ENCODE measurements at regions not wholly inside any gene's neighbourhood (a gene's known extent, or its start where the extent isn't known, plus 50 kb on each side); places are given as distances from the start of the nearest gene placed in this dataset.

GRCh38 chr1:181327796-181328195 lies 155.5 kb upstream of the CACNA1E start:
- Histone ChIP-seq H3K9me3 (ENCODE audit: control insufficient read depth in 1 of 2, insufficient read depth in 1 of 2, low read depth in 1 of 2, low read length in 2 of 2) (no peaks in the 10 kb centered on the region), H3K27ac (ENCODE audit: low read depth, low read length) (no peak overlapping the region), H3K4me3 (replicated peaks in 1 of 2; ENCODE audit: low read depth in 1 of 2, low read length in 2 of 2) (no peak overlapping the region), H4K20me1 (ENCODE audit: insufficient read depth) (no peaks in the 10 kb centered on the region), H3K27me3 (ENCODE audit: insufficient read depth, low read length) (no peaks in the 10 kb centered on the region), H3K4me1 (ENCODE audit: control insufficient read depth in 1 of 2, insufficient read depth in 2 of 2, low read length in 2 of 2) (peaks cover 7 to 15% of the 10 kb centered on the region in 2 experiments), H3K9me2 (ENCODE audit: insufficient read depth) (no peaks in the 10 kb centered on the region), H2AFZ (ENCODE audit: low read depth, low read length, poor library complexity, severe bottlenecking) (no peak overlapping the region), H3K36me3 (ENCODE audit: control insufficient read depth in 1 of 2, insufficient read depth in 2 of 2, low read length in 2 of 2) (no peaks in the 10 kb centered on the region), H3K9ac (ENCODE audit: low read length) (no peak overlapping the region), H3K4me2 (ENCODE audit: low read length) (no peak overlapping the region), H3K79me2 (ENCODE audit: insufficient read depth, low read length) (no peaks in the 10 kb centered on the region)
- intact Hi-C loops (cut with micrococcal nuclease): no loop called here
- ATAC-seq: no peak
- BruUV-seq (replicated peaks): no TSS peak
- no peak for DNase-seq (ENCODE audit: low read depth, low spot score)
- ChIA-PET CTCF (no interaction called here), RAD21 (ENCODE audit: low non-redundant PET in 1 of 2, low total read pairs in 2 of 2, uncharacterized antibody in 2 of 2, unreplicated experiment in 2 of 2) (no interaction called here), POLR2A (no interaction called here)
- no peak for TF ChIP-seq POLR2AphosphoS5 (IDR thresholded peaks at IDR 0.05; ENCODE audit: low read depth, low read length)
- no peak for TF ChIP-seq REST (IDR thresholded peaks at IDR 0.05; ENCODE audit: low read depth)
- TF ChIP-seq TCF7L2 (IDR thresholded peaks at IDR 0.05; ENCODE audit: borderline replicate concordance, extremely low read depth, insufficient read depth, insufficient read length): no peak
- TF ChIP-seq POLR2A (IDR thresholded peaks at IDR 0.05; ENCODE audit: borderline replicate concordance, extremely low read depth, insufficient read depth, insufficient read length): no peak
- no peak for TF ChIP-seq FOSL1 (IDR thresholded peaks at IDR 0.05; ENCODE audit: low read depth)
- no peak for TF ChIP-seq EGR1 (IDR thresholded peaks at IDR 0.05; ENCODE audit: low read depth)
- TF ChIP-seq SRF (IDR thresholded peaks at IDR 0.05; ENCODE audit: low read depth): no peak

GRCh38 chr1:181334724-181335123 lies 148.6 kb upstream of the CACNA1E start:
- no peak overlapping the region for H3K9ac ChIP-seq (ENCODE audit: low read length)
- ATAC-seq: no peak
- no peaks in the 10 kb centered on the region for H3K9me3 ChIP-seq (ENCODE audit: control insufficient read depth in 1 of 2, insufficient read depth in 1 of 2, low read depth in 1 of 2, low read length in 2 of 2)
- TF ChIP-seq REST (IDR thresholded peaks at IDR 0.05; ENCODE audit: low read depth): no peak
- no peak for TF ChIP-seq ZNF274 (IDR thresholded peaks at IDR 0.05; ENCODE audit: low read depth, low read length)
- TF ChIP-seq JUND (IDR thresholded peaks at IDR 0.05): no peak
- no peak for TF ChIP-seq FOSL1 (IDR thresholded peaks at IDR 0.05; ENCODE audit: low read depth)
- no peaks in the 10 kb centered on the region for H3K27me3 ChIP-seq (ENCODE audit: insufficient read depth, low read length)
- H4K20me1 ChIP-seq (ENCODE audit: insufficient read depth): no peaks in the 10 kb centered on the region
- no peaks in the 10 kb centered on the region for H3K36me3 ChIP-seq (ENCODE audit: control insufficient read depth in 1 of 2, insufficient read depth in 2 of 2, low read length in 2 of 2)
- no peak overlapping the region for H3K4me3 ChIP-seq (replicated peaks in 1 of 2; ENCODE audit: low read depth in 1 of 2, low read length in 2 of 2)
- no peak overlapping the region for H3K27ac ChIP-seq (ENCODE audit: low read depth, low read length)
- intact Hi-C loops (cut with micrococcal nuclease): no loop called here
- H3K9me2 ChIP-seq (ENCODE audit: insufficient read depth): no peaks in the 10 kb centered on the region
- no peak overlapping the region for H2AFZ ChIP-seq (ENCODE audit: low read depth, low read length, poor library complexity, severe bottlenecking)
- CTCF ChIA-PET: no interaction called here
- POLR2A ChIA-PET: no interaction called here
- RAD21 ChIA-PET (ENCODE audit: low non-redundant PET in 1 of 2, low total read pairs in 2 of 2, uncharacterized antibody in 2 of 2, unreplicated experiment in 2 of 2): no interaction called here
- no peaks in the 10 kb centered on the region for H3K79me2 ChIP-seq (ENCODE audit: insufficient read depth, low read length)
- no peaks in the 10 kb centered on the region for H3K4me1 ChIP-seq (ENCODE audit: control insufficient read depth in 1 of 2, insufficient read depth in 2 of 2, low read length in 2 of 2)
- no peak for DNase-seq (ENCODE audit: low read depth, low spot score)
- H3K4me2 ChIP-seq (ENCODE audit: low read length): no peak overlapping the region
- BruUV-seq (replicated peaks): no TSS peak
